SU-DHL-6 (cell line): ENCODE measurements at regions not wholly inside any gene's neighbourhood (a gene's known extent, or its start where the extent isn't known, plus 50 kb on each side); places are given as distances from the start of the nearest gene placed in this dataset.

Source experiments
- EZH2phosphoT487 ChIP-seq: fragments of 200-600 bp; sonication (generic), shearing (Covaris generic); conservative IDR thresholded peaks from 2 replicates; pipeline ENCODE4 v1.6.1; 2018; ENCODE audit warnings: mild to moderate bottlenecking, antibody characterized with exemption, low read length, moderate library complexity, mixed read lengths
- TF ChIP-seq, protein P1 (sequence below): fragments of 200-600 bp; sonication (generic); IDR thresholded peaks from one replicate; pipeline ENCODE4 v1.5.1; 2017; ENCODE audit warnings: antibody characterized with exemption, mild to moderate bottlenecking, low read length, moderate library complexity; ENCODE audit not compliant: insufficient read depth, poor library complexity, severe bottlenecking

DNA sequence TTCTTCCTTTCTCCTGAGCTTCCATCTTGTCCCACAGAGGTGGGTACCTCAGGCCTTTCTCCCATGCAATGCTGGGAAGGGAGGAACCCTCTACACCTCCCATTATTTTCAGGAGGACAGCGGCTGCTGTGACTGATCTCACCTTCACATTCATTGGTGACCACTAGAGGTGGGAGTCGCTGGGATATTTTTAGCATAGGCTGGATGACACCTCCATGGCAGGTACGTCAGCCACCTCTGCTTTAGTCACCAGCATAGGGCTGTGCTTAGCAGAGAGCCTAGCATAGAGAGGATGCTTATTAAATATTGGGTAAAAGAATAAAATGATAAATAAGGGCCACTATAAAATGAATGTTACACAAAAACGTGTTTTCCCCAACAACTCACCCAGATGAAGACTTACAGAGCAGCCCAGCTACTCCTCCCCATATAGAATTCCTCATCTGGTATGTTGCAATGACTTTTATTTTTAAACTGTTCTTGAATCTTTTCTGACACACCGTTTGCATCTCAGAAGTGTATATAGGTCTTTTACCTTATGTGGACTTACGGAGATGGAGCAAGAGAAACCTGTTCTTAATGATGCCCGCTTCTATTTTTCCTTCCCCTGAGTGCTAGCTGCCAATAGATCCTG, 60.9 kb upstream of the SORBS2 start:
- TF ChIP-seq, protein P1, sequence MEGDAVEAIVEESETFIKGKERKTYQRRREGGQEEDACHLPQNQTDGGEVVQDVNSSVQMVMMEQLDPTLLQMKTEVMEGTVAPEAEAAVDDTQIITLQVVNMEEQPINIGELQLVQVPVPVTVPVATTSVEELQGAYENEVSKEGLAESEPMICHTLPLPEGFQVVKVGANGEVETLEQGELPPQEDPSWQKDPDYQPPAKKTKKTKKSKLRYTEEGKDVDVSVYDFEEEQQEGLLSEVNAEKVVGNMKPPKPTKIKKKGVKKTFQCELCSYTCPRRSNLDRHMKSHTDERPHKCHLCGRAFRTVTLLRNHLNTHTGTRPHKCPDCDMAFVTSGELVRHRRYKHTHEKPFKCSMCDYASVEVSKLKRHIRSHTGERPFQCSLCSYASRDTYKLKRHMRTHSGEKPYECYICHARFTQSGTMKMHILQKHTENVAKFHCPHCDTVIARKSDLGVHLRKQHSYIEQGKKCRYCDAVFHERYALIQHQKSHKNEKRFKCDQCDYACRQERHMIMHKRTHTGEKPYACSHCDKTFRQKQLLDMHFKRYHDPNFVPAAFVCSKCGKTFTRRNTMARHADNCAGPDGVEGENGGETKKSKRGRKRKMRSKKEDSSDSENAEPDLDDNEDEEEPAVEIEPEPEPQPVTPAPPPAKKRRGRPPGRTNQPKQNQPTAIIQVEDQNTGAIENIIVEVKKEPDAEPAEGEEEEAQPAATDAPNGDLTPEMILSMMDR: no peak
- no peak for TF ChIP-seq EZH2phosphoT487
